GM19324 (cell line): ENCODE measurements at regions not wholly inside any gene's neighbourhood (a gene's known extent, or its start where the extent isn't known, plus 50 kb on each side); places are given as distances from the start of the nearest gene placed in this dataset.

Experiments used
- ATAC-seq: cut with Tn5 transposase; IDR thresholded peaks from one replicate; pipeline ENCODE4 v1.9.1; 2021; ENCODE audit warnings: mild to moderate bottlenecking, moderate library complexity; ENCODE audit not compliant: unreplicated experiment, low FRiP score

DNA sequence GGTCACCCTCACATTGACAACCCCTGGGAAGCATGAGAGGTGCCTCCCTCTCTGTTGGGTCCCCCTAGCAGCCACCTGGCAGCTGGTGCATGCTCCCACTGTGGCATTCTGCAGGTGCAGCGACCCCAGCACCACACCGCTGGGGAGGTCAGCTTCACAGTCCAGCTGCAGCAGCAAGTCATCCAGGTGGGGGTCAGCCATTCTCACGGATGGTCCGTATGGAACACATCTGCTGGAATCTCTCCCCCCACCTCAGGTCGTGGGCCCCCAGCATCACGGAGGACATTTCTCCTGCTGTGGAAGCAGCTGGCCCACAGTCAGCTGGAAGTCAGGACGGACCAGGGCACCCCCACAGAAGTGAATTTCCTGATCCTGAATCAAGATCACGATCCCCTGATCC is 201.3 kb downstream of the COG6 start:
- ATAC-seq = no peak

DNA sequence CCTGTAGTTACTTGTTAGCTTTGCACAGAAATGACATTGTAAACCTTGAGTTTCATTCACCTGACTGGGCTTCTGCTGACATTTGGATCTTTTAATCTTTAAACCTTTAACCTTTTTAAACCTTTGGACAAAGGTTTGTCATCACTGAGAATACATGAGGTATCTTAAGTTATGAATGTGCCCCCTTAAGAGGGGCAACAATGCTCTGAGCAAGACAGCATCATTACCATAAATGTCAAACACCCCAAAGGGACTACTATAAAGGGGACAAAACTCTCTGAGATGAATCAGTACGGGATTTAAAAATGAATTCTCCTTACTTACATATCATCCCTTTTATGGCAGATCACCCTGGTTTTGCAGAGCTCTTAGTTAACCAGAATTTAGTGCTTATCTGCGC is 203.3 kb downstream of the COG6 start:
- no peak for ATAC-seq

DNA sequence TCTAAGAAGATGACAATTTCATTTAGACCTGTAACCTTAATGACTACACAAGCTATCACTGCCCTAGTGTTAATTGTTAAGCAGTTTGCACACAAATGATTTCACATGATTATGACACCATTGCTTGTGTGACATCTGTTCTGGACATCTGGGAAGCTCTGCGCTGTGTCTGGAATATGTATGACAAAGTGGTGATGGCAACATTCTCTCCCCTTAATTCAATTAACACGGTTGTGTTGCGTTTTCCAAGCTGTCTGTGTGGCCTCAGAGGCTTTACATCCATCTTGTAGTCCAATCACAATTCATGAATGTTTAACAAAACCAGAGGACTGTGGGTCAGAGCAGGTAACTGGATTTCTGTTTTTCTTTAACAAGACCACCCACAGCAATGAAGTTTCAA is 204.4 kb downstream of the COG6 start:
- ATAC-seq = no peak

DNA sequence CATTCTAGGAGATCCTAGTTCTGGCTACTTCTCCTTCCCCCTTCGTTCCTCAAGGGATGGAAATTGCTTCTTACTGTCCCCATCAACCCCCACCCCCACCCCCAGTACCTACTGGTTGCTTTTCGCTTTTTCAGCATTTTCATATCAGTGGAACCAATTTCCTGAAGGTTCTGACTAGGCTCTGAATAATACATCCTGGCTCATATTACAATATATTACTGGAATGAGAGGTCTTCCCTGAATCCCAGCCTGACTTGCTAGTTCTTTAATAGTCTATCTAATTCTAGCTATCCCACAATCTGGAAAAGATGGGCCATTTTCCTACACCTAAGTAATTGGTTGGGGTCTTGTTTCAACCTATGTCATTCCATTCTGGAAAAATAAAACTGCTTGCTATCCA is 207.4 kb downstream of the COG6 start:
- ATAC-seq = no peak

DNA sequence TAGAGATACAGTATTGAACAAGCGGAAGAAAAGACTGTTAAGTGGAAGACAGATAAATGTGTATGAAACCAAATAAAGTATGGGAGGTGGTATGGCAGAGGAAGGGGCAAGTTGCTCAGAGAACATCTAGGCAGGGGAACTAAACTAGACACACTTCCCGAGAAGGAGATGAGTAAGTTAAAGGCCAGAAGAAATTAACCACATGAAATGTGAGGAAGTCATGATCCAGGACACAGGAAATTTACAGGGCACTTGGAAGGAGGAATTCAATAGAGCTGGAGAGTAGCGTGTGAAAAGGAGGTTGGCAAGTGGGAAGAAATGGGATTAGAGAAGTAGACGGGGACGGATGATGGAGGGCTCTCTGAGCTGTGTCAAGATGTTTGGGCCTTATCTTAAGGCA is 208.8 kb downstream of the COG6 start:
- no peak for ATAC-seq

DNA sequence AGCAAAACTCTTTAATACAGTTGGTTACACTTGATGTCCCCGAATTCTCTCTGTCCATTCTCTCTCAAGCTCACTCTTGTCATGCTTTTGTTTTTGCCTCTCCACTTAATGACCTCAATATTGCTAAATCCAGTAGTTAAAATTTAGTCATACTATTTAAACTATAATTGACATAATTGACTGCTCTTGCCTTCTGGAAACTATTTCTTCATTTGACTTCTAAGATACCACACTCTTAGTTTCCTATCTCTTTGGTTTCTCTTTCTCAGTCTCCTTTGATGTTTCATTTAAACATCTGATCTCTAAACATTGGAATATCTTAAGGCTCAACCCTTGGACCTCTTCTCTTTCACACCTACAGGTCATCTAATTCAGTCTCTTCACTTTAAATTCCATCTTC is 211.3 kb downstream of the COG6 start:
- no peak for ATAC-seq

DNA sequence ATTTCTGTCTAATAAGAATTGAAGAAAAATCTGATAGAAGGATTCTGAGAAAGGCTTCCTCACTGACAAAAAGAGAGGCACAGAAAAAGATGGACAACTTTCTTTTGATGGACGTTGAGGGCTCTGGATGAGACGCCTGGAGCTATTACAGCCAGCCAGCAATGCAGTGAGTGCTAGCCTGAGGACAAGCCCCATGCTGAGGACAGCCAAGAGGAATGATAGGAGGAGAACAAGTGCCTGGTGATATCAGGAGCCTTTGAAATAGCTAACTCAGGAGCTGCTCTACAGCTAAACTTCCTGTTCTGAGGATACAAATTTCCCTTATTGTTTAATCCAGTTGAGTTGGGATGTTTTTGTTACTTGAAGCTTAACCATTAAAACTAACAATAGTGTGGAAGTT is 212.3 kb downstream of the COG6 start:
- ATAC-seq = no peak

DNA sequence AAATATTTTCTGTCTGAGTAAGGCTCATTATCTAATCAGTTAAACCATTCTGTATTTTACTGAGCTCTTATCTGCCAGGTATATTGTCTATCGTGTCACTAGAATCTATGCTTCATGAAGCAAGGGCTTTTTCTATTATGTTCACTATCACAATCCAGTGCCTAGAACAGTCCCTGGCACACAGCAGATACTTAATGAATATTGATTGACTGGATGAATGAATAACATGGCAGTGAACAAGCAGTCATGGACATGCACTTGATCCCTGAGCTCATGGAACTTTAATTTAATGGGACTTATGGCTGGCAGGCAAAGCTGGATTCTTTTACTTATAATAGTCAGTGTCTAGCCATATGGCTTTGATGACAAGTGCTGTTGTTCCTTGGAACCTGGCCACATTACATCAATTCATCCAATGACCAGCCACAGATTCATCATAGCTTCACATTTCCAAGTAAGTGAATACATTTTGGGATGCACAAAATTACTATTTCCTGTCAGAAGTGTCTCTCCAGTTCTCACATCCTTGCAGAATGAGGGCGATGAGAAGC is 214.8 kb downstream of the COG6 start:
- no peak for ATAC-seq

DNA sequence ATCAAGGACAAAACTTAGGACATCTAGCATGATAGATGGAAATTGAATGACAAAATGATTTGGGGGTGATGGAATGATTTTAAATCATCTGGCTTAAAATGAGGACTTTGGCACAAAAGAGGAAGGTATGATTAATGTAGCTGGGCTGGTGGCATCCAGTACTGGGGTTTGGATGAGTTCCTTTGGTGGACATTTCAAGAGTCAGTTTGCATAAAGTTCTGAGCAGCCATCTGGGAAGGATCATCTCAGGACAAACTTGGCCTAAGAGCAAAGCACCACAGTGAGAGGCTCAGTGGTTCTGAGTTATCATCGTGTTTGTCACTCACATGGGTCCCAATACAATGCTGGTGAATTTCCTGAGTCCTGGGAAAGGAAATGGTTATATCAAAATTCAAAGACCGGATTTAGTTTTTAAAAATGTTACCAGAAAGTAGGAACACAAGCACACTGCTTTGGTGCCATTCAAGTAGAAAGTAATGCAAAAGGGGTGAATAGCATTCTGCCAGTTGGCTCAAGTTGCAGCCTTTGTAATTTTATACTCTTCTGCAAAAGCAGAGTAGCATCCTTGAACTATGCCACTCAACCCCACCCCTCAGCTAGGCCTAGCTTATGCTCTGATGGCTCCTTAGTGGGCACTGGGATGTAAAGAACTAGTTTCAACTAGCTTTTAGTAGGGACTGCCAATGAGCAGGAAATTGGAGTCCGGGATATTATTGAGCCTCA is 219.0 kb downstream of the COG6 start:
- ATAC-seq = no peak

DNA sequence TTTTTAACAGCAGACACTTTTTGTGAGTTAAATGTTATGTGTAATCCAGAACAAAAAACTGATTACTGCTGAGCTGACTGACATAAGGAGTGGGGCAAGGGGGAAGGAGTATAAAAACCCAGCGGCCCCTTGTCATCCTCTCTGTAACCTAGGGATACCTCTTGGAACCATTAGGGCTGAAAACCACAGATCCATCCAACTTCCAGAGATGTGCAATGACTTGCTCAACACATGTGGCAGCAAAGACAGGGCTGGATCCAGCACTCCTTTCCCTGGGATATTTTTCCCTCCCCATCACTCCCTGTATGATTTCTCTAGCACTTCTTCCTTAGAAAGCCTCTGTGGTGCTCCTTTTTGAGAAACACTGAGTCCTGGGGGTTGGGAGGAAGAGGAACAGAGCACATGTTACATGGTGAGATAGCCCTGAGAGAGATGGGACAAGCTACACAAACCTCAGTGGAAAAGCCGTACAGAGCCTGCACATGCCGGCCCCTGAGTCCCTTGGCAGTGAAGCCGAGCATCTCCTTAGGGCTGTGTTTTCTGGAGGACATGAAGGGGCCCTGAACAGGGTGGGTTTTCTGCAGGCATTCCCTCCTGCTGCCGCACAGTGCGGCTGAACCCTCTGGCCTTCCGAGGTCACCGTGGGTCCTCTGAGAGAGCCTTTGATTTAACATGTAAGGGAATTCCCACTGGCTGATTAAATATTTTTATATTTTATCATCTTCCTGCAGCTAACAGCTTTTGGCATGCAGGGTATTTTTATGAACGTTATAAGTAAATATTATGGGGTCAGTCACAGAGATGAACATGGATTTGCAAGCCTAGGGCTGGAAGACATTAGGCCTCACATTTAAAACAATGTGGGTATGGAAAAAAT is 219.9 kb downstream of the COG6 start:
- no peak for ATAC-seq

DNA sequence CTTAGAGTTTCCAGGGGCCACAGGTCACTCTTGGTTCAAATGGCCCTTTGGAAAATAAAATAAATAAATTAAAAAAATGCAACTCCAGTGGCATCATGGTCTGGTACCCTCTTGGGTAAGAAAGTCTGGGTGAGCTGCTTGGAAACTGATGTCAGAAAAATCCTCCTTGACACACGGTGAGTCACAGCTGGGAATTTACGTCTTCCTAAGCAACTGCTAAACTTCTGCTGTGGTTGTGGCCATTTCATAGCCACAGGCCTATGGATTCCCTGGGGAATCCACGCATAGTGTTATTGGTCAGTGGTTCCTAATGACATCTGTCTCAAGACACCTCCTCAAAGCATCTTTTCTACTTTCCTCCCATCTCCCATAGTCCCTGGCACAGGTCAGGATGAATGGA is 220.8 kb downstream of the COG6 start:
- ATAC-seq = no peak

DNA sequence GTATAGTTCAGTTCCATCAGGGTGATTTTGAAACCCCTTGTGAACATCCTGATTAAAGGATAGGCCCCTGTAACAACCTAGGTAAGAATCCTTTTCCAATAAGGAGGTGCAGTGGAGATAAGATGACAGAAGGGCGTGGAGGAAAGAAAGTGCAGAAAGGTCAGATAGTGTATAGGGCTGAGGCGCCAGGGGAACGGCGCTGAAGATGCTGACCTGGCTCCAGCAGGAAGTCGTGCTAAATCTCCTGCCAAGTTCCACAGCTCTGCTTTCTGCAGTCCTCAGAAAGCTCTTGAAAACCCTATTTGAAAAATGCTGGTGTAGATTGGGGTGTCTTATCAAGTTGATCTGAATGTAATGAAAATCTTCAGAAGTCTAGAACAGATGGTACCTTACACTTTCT is 221.7 kb downstream of the COG6 start:
- ATAC-seq = no peak

DNA sequence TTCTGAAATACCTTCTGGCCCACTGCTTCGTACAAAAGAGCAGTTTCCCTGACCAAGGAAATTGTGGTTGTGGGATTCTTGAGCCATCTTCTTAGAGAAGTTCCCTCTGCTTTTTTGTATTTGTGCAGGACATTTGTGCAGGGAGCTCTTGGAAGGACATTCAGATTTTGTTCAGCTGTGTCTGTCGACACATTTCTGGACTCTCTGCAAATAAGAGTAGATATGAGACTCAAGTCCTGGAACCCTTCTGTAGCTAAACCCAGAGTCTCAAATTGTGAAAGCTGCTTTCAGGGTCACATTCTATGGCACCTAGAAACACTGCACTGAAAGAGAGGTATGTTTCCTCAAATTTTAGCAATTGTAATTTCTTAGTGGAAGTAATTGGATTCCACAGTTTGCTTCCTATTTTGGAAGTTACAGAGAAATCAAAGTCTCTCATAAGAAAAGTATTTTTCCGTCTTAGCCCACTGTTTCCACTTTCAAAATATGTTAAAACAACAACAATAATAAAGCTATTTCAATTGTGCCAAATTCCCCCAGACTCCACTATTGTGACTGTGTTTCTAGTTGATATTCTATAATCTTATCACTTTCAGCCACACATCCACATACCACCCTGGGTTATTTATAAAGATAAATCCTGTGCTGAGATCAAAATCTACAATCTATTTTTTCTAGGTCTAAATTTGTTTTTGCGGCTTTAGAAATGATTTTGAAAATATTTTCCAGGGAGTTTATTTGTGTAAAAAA is 224.0 kb downstream of the COG6 start:
- ATAC-seq = no peak

DNA sequence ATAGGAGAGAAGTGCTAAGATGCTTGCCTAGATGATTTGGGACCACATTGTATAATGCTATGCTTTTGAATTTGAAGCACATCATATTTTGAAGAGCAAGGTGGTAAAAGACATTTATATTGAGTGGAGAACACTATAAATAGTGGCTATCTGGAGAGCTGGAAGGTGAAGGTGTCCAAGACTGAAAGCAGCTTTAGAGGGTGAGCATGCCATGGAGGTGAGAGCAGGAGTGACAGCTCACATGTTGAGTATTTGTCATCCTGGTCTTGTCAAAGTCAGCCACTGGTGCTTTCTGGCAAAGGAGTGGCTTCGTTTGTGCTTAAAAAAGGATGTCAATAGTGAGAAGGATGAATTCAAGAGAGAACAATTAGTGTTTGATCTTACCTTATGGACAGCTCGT is 225.9 kb downstream of the COG6 start:
- no peak for ATAC-seq

DNA sequence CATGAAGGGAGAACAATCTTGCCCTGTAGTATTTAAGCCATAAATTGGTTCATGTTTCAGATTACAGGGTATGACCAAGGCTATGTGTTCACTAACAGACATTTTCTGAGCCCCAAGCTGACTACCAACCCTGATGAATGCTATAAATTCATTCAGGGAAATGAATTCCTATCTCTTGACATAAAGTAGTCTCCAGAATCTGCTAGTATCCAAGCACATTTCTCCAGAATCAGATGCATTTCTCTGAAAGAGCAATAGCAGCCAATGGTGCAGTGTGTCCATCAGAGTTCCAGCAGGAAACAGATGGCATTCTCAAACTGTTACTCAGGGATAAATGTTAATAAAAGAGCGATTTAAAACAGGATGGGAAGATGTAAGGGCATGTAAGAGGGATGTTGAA is 226.4 kb downstream of the COG6 start:
- no peak for ATAC-seq

DNA sequence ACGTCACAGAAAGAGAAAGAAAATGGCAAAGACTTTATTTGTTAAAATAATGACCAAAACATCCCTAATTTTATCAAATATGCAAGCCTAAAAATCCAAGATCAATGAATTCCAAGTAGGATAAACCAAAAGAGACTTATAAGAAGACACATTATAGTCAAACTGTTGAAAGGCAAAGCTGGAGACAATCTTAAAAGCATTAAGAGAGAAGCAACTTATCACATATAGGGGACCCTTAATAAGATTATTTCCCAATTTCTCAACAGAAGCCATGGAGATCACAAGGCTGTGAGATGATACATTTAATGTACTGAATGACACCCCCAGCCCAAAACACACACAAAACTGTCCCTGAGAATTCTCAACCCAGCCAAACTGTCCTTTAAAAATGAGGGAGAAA is 228.7 kb downstream of the COG6 start:
- no peak for ATAC-seq

DNA sequence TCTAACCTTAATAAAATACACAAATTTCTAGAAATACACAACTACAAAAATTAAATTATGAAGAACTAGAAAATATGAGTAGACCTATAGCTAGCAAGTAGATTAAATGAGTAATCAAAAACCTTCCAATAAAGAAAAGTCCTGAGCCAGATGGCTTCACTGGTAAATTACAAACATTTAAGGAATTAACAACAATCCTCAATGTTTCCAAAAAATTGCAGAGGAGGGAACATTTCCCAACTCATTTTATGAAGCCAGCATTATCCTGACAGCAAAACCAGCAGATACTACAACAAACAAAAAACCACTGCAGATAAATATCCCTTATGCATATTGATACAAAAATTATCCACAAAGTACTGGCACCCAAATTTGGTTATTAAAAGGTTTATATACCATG is 230.9 kb downstream of the COG6 start:
- ATAC-seq = no peak

DNA sequence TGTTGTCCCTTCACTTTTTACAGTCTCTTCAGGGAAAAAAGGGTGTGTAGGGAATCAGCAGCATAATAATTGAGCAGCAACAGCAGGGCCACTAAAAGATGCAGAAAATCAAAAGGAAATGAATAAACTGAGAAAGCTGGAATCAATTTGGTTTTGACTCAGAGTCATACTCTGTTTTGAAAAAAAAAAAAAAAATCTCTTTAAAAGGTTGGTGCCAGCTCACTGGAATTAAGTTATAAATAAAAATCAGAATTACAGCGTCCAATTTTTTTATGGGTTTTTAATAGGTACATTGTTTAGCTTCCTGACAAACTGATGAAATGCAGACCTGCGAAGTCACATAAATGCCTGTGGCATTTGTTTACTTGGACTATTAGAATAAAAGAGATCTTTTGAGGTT is 231.9 kb downstream of the COG6 start:
- ATAC-seq = no peak

DNA sequence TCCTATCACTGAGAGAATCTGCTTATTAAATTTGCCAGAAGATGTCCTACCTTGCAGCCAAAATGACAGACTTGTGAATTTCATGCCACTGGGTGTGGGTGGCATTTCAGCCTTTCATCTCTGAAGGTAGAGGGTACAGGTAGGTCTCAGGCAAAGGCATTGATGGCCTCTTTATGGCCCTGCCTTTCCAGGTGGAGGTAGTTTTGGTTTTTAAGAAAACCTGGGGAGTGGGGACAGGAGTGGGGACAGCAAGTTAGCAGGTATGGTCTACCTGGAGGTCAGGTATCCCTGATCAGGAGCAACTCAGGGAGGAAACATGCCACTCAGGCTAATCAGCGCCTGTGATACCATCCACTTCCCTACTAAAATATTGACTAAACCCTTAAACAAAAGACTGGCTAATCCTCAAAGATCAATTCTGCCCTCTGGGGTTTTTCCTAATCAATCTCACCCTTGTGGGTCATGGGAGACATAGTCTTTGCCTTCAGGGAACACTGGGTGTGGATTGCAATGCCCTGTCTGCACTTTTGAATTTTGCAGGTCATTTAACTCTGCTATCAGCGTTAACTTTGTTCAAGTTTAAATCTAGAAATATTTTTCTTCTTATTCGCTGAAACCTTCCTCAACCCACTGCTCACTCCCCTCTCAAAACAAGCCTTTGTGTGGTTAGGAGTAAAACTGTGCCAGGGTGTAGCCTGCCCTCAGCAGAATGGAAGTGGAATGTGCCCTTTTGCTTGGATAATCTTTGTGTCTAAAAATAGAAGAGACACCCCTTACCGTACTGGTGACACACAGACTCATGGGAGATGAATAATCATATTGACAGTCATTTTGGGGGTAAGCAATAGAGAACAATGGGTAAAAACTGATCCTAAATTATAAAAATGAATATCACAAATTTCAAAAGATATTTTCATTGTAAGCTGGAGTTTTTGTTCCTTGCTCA is 233.7 kb downstream of the COG6 start:
- ATAC-seq = no peak

DNA sequence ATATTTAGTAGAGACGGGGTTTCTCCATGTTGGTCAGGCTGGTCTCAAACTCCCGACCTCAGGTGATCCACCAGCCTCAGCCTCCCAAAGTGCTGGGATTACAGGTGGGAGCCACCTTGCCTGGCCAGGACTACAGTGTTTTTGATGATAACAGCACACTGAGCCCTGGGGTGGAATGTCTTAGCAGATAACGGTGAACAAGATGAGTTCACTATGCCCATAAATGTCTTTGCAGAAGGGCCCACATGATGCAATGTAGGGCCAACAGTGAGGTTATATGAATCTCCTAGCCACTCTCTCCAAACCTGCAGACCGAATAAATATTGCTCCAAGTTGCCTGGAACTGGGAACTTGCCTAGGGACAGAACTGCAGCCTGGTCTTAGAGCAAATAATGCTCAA is 235.1 kb downstream of the COG6 start:
- ATAC-seq = no peak
